ENCODE measurements at regions not wholly inside any gene's neighbourhood (a gene's known extent, or its start where the extent isn't known, plus 50 kb on each side); places are given as distances from the start of the nearest gene placed in this dataset.
"Not testable (repeated sequence)": the region's sequence is repeated elsewhere in the genome, so short reads cannot be mapped to it uniquely, and the experiment has no call there.

GRCh38 chrX:39427906-39428305 lies 626.6 kb downstream of the MID1IP1 start:
- H3K27me3 Mint-ChIP-seq, result no peaks in the 10 kb centered on the region
- intact Hi-C loops (cut with micrococcal nuclease), result loop anchor here (1.0 to 10.0 kb wide), 7 partner anchors 12 to 747 kb away; partner anchors contain the start of gene MID1IP1
- H3K27ac Mint-ChIP-seq, result peak overlapping the region; percentile 95
- peak; percentile 58 for DNase-seq
- H3K4me3 Mint-ChIP-seq, result peak overlapping the region; percentile 12
- peaks cover 58% of the 10 kb centered on the region for H3K4me1 Mint-ChIP-seq
- peaks cover 9% of the 10 kb centered on the region for H3K36me3 Mint-ChIP-seq (ENCODE audit: low read depth)
- H3K9me3 Mint-ChIP-seq, result peaks cover 12% of the 10 kb centered on the region

GRCh38 chrX:39430551-39430950 lies 629.3 kb downstream of the MID1IP1 start:
- Mint-ChIP-seq H3K27ac (no peak overlapping the region), H3K4me3 (no peak overlapping the region), H3K36me3 (ENCODE audit: low read depth) (peaks cover 5% of the 10 kb centered on the region), H3K9me3 (peaks cover 9% of the 10 kb centered on the region), H3K4me1 (peaks cover 43% of the 10 kb centered on the region), H3K27me3 (no peaks in the 10 kb centered on the region)
- DNase-seq, result no peak
- intact Hi-C loops (cut with micrococcal nuclease), result no loop called here

GRCh38 chrX:39431893-39432292 lies 630.6 kb downstream of the MID1IP1 start:
- Mint-ChIP-seq H3K36me3 (ENCODE audit: low read depth) (peaks cover 5% of the 10 kb centered on the region), H3K4me1 (peaks cover 39% of the 10 kb centered on the region), H3K27me3 (no peaks in the 10 kb centered on the region), H3K4me3 (no peak overlapping the region), H3K27ac (peak overlapping the region; percentile 62), H3K9me3 (peaks cover 9% of the 10 kb centered on the region)
- DNase-seq, result no peak
- intact Hi-C loops (cut with micrococcal nuclease), result no loop called here

- H3K36me3 Mint-ChIP-seq (ENCODE audit: low read depth); H3K4me3 Mint-ChIP-seq; H3K27me3 Mint-ChIP-seq; DNase-seq; intact Hi-C loops (cut with micrococcal nuclease); H3K9me3 Mint-ChIP-seq: not testable (repeated sequence)
- H3K27ac Mint-ChIP-seq, result peak overlapping the region; percentile 49
- H3K4me1 Mint-ChIP-seq, result peaks cover 28% of the 10 kb centered on the region
Measured at GRCh38 chrX:39434671-39435070, 633.4 kb downstream of the MID1IP1 start.

DNA sequence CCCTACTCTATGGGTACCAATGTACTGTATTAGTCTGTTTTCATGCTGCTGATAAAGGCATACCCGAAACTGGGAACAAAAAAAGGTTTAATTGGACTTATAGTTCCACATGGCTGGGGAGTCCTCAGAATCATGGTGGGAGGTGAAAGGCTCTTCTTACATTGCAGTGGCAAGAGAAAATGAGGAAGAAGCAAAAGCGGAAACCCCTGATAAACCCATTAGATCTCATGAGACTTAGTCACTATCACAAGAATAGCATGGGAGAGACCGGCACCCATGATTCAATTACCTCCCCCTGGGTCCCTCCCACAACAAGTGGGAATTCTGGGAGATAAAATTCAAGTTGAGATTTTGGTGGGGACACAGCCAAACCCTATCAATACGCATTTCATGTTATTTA lies 635.3 kb downstream of the MID1IP1 start:
- H3K27me3 Mint-ChIP-seq; H3K9me3 Mint-ChIP-seq; H3K36me3 Mint-ChIP-seq (ENCODE audit: low read depth); H3K4me3 Mint-ChIP-seq; DNase-seq; intact Hi-C loops (cut with micrococcal nuclease): not testable (repeated sequence)
- Mint-ChIP-seq H3K27ac (peak overlapping the region; percentile 26), H3K4me1 (peaks cover 42% of the 10 kb centered on the region)

- intact Hi-C loops (cut with micrococcal nuclease), result no loop called here
- Mint-ChIP-seq H3K4me1 (peaks cover 46% of the 10 kb centered on the region), H3K9me3 (peaks cover 12% of the 10 kb centered on the region), H3K4me3 (no peak overlapping the region), H3K27me3 (no peaks in the 10 kb centered on the region), H3K36me3 (ENCODE audit: low read depth) (peaks cover 3% of the 10 kb centered on the region), H3K27ac (peak overlapping the region; percentile 25)
- DNase-seq, result no peak
Measured at GRCh38 chrX:39437670-39438441, 636.6 kb downstream of the MID1IP1 start.

DNA sequence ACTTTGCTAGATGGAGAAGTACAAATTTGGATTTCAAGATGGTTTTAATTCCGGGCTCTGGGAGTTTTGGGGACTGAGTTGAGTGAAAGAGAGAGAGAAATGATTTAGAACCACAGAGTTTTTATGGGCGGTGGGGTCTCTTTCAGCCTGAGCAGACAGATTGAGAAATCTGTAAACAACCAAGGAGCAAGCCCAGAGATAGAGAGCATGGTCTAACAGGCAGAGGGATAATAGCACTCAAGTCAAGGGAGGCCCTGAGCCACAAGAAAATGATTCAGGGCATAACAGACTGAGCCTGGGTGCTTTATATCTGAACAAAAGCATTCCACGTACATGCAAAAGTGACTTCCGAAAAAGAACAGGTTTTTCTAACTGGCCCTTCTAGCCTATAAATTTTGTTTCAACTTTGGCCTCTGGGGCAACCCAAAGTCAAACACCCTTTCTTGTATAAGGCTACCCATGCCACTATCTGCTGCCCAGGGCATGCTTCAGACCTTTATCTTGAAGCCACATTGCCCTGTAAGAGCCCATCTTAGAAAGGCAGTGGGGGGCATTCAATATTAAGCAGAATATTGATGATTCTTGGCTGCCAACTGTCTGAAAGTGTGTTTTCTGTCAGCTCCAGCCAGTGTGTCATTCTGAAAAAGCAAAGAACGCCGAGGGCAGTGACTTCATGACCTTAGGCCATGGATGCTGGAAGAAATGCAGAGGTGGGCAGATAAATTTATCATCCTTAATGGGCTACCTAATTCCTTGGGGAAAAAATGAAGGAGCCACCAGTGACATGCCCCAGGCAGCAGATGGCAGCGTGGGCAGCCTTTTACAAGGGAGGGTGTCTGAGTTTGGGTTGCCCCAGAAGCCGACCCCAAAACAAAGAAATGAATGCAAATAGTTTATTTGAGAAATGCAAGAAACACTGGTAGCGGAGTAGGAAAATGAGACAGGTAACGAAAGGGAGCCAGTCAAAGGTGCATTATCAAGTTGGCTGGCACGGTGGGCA lies 637.6 kb downstream of the MID1IP1 start:
- no peaks in the 10 kb centered on the region for H3K27me3 Mint-ChIP-seq
- DNase-seq, result no peak
- peaks cover 45% of the 10 kb centered on the region for H3K4me1 Mint-ChIP-seq
- H3K9me3 Mint-ChIP-seq, result peaks cover 10% of the 10 kb centered on the region
- H3K36me3 Mint-ChIP-seq (ENCODE audit: low read depth), result peaks cover under 1% of the 10 kb centered on the region
- no peak overlapping the region for H3K4me3 Mint-ChIP-seq
- intact Hi-C loops (cut with micrococcal nuclease), result no loop called here
- H3K27ac Mint-ChIP-seq, result peak overlapping the region; percentile 53

GRCh38 chrX:39439906-39440798 lies 638.9 kb downstream of the MID1IP1 start:
- H3K9me3 Mint-ChIP-seq, result peaks cover 11% of the 10 kb centered on the region
- peak; percentile 76 for DNase-seq
- no peaks in the 10 kb centered on the region for H3K36me3 Mint-ChIP-seq (ENCODE audit: low read depth)
- H3K27me3 Mint-ChIP-seq, result no peaks in the 10 kb centered on the region
- H3K4me1 Mint-ChIP-seq, result peaks cover 47% of the 10 kb centered on the region
- peak overlapping the region; percentile 96 for H3K27ac Mint-ChIP-seq
- peak overlapping the region; percentile 62 for H3K4me3 Mint-ChIP-seq
- intact Hi-C loops (cut with micrococcal nuclease), result loop anchor here (1.0 to 5.0 kb wide), 3 partner anchors 12 to 178 kb away; no protein-coding TSS in a partner anchor

DNA sequence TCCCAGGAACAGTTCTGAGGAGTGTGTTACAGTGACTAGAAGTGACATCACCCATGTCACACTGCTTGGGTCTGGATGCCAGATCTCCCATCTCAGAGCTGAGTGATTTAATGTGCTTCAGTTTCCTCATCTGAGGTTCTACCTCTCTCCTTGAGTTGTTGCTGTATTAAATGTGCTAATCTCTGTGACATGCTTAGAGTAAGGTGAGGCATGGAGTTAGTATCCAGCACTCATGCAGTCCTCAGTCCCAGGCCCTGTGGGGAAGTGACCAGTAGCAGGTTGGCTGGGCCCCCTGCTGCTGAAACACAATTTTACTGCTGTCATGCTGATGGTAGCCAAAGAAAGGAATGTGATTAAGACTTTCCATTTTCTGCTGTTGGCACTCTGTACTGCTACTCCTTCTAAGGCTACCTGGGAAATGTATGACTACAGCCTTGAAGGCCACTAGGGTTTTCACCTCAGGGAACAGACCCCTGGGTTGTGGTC lies 639.6 kb downstream of the MID1IP1 start:
- H3K4me1 Mint-ChIP-seq, result peaks cover 51% of the 10 kb centered on the region
- peak; percentile 57 for DNase-seq
- H3K27ac Mint-ChIP-seq, result peak overlapping the region; percentile 96
- H3K9me3 Mint-ChIP-seq, result peaks cover 11% of the 10 kb centered on the region
- no peaks in the 10 kb centered on the region for H3K36me3 Mint-ChIP-seq (ENCODE audit: low read depth)
- no peaks in the 10 kb centered on the region for H3K27me3 Mint-ChIP-seq
- intact Hi-C loops (cut with micrococcal nuclease), result loop anchor here (1.0 to 5.0 kb wide), 3 partner anchors 13 to 179 kb away; no protein-coding TSS in a partner anchor
- peak overlapping the region; percentile 59 for H3K4me3 Mint-ChIP-seq

GRCh38 chrX:39442332-39442731 lies 641.1 kb downstream of the MID1IP1 start:
- DNase-seq, result no peak
- Mint-ChIP-seq H3K27me3 (no peaks in the 10 kb centered on the region), H3K36me3 (ENCODE audit: low read depth) (no peaks in the 10 kb centered on the region), H3K9me3 (peaks cover 11% of the 10 kb centered on the region), H3K4me3 (no peak overlapping the region), H3K27ac (peak overlapping the region; percentile 52), H3K4me1 (peaks cover 46% of the 10 kb centered on the region)
- intact Hi-C loops (cut with micrococcal nuclease), result loop anchor here (5.0 kb wide), 1 partner anchor 180 kb away; no protein-coding TSS in a partner anchor

DNA sequence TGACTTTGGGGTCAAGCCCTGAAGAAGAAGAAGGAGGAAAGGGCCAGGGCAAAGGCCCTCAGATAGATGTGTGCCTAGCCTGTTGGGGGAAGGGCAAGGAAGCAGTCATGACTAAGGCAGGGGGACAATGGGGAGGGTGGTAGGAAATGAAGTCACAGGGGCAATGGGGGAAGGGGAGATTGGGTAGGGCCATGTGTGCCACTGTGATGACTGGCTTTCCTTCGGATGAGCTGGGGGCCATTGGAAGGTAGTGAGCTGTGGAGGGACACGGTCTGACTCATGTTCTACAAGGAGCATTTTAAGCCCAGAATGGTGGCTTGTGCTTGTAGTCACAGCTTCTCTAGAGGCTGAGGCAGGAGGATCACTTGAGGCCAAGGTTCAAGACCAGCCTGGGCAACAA lies 642.0 kb downstream of the MID1IP1 start:
- no peaks in the 10 kb centered on the region for H3K27me3 Mint-ChIP-seq
- intact Hi-C loops (cut with micrococcal nuclease), result loop anchor here (5.0 kb wide), 1 partner anchor 181 kb away; no protein-coding TSS in a partner anchor
- H3K4me3 Mint-ChIP-seq, result no peak overlapping the region
- H3K27ac Mint-ChIP-seq, result no peak overlapping the region
- H3K4me1 Mint-ChIP-seq, result peaks cover 44% of the 10 kb centered on the region
- H3K9me3 Mint-ChIP-seq, result peaks cover 11% of the 10 kb centered on the region
- no peak for DNase-seq
- no peaks in the 10 kb centered on the region for H3K36me3 Mint-ChIP-seq (ENCODE audit: low read depth)

- intact Hi-C loops (cut with micrococcal nuclease), result no loop called here
- Mint-ChIP-seq H3K36me3 (ENCODE audit: low read depth) (no peaks in the 10 kb centered on the region), H3K9me3 (peaks cover 11% of the 10 kb centered on the region), H3K27me3 (no peaks in the 10 kb centered on the region), H3K4me1 (peaks cover 41% of the 10 kb centered on the region), H3K27ac (peak overlapping the region; percentile 48), H3K4me3 (no peak overlapping the region)
- DNase-seq, result peak; percentile 76
Measured at GRCh38 chrX:39445336-39445735, 644.1 kb downstream of the MID1IP1 start.

GRCh38 chrX:39449352-39449751 lies 648.1 kb downstream of the MID1IP1 start:
- Mint-ChIP-seq H3K4me1 (peaks cover 22% of the 10 kb centered on the region), H3K27ac (no peak overlapping the region), H3K36me3 (ENCODE audit: low read depth) (no peaks in the 10 kb centered on the region), H3K27me3 (no peaks in the 10 kb centered on the region), H3K9me3 (no peaks in the 10 kb centered on the region), H3K4me3 (no peak overlapping the region)
- DNase-seq, result no peak
- intact Hi-C loops (cut with micrococcal nuclease), result no loop called here
